HG02798 (cell line): ENCODE measurements at regions not wholly inside any gene's neighbourhood (a gene's known extent, or its start where the extent isn't known, plus 50 kb on each side); places are given as distances from the start of the nearest gene placed in this dataset.
"Not testable (repeated sequence)": the region's sequence is repeated elsewhere in the genome, so short reads cannot be mapped to it uniquely, and the experiment has no call there.

Source experiments
- ATAC-seq: cut with Tn5 transposase; IDR thresholded peaks from one replicate; pipeline ENCODE4 v1.9.1; 2021; ENCODE audit warnings: mild to moderate bottlenecking; ENCODE audit not compliant: unreplicated experiment, poor library complexity

GRCh38 chr6:168808232-168808631 is 367.2 kb downstream of the SMOC2 start:
- no peak for ATAC-seq

GRCh38 chr6:168804331-168804730 is 363.3 kb downstream of the SMOC2 start:
- ATAC-seq, result no peak

- ATAC-seq, result no peak
Observed at GRCh38 chr6:168803874-168804273, 362.9 kb downstream of the SMOC2 start.

- no peak for ATAC-seq
Observed at GRCh38 chr6:168799067-168799466, 358.1 kb downstream of the SMOC2 start.

- ATAC-seq, result no peak
Observed at GRCh38 chr6:168796106-168796505, 355.1 kb downstream of the SMOC2 start.

- not testable (repeated sequence) for ATAC-seq
Observed at GRCh38 chr6:168795611-168796010, 354.6 kb downstream of the SMOC2 start.

- ATAC-seq, result no peak
Observed at GRCh38 chr6:168794491-168794890, 353.5 kb downstream of the SMOC2 start.

- ATAC-seq, result no peak
Observed at GRCh38 chr6:168793649-168794048, 352.7 kb downstream of the SMOC2 start.

- ATAC-seq, result no peak
Observed at GRCh38 chr6:168791917-168792316, 350.9 kb downstream of the SMOC2 start.

- no peak for ATAC-seq
Observed at GRCh38 chr6:168789699-168790098, 348.7 kb downstream of the SMOC2 start.

- ATAC-seq, result no peak
Observed at GRCh38 chr6:168785720-168786511, 344.9 kb downstream of the SMOC2 start.

- no peak for ATAC-seq
Observed at GRCh38 chr6:168784426-168784825, 343.4 kb downstream of the SMOC2 start.

GRCh38 chr6:168783720-168784119 is 342.7 kb downstream of the SMOC2 start:
- ATAC-seq, result no peak

GRCh38 chr6:168782187-168782751 is 341.3 kb downstream of the SMOC2 start:
- ATAC-seq, result no peak

GRCh38 chr6:168778201-168778600 is 337.2 kb downstream of the SMOC2 start:
- no peak for ATAC-seq

GRCh38 chr6:168774381-168774780 is 333.4 kb downstream of the SMOC2 start:
- no peak for ATAC-seq

- no peak for ATAC-seq
Observed at GRCh38 chr6:168773788-168774187, 332.8 kb downstream of the SMOC2 start.

- no peak for ATAC-seq
Observed at GRCh38 chr6:168765752-168766151, 324.8 kb downstream of the SMOC2 start.

GRCh38 chr6:168756009-168756634 is 315.1 kb downstream of the SMOC2 start:
- no peak for ATAC-seq

GRCh38 chr6:168746643-168747042 is 305.7 kb downstream of the SMOC2 start:
- ATAC-seq, result no peak

- no peak for ATAC-seq
Observed at GRCh38 chr6:168746013-168746412, 305.0 kb downstream of the SMOC2 start.

- no peak for ATAC-seq
Observed at GRCh38 chr6:168744861-168745260, 303.9 kb downstream of the SMOC2 start.
